Midbrain (tissue), 1 donor: ENCODE measurements at regions not wholly inside any gene's neighbourhood (a gene's known extent, or its start where the extent isn't known, plus 50 kb on each side); places are given as distances from the start of the nearest gene placed in this dataset.
"Not testable (repeated sequence)": the region's sequence is repeated elsewhere in the genome, so short reads cannot be mapped to it uniquely, and the experiment has no call there.

Experiments used
- DNase-seq: peaks from one replicate; lab custom pipeline; 2025; lab: John Stamatoyannopoulos, UW

- DNase-seq = peak; percentile 72
These were observed 90.6 kb upstream of the CIBAR2 start for GRCh38 chr16:85202631-85203461.

GRCh38 chr16:85203462-85203813 lies 91.2 kb upstream of the CIBAR2 start:
- no peak for DNase-seq

- no peak for DNase-seq
These were observed 92.2 kb upstream of the CIBAR2 start for GRCh38 chr16:85204242-85205010.

GRCh38 chr16:85205257-85205656 lies 93.0 kb upstream of the CIBAR2 start:
- DNase-seq = not testable (repeated sequence)

- DNase-seq = no peak
These were observed 93.6 kb upstream of the CIBAR2 start for GRCh38 chr16:85205747-85206471.

- DNase-seq = peak; percentile 73
These were observed 94.4 kb upstream of the CIBAR2 start for GRCh38 chr16:85206472-85207356.

GRCh38 chr16:85207357-85207921 lies 95.2 kb upstream of the CIBAR2 start:
- no peak for DNase-seq

GRCh38 chr16:85208181-85208580 lies 95.9 kb upstream of the CIBAR2 start:
- DNase-seq = no peak

- no peak for DNase-seq
These were observed 96.6 kb upstream of the CIBAR2 start for GRCh38 chr16:85208643-85209520.

GRCh38 chr16:85209526-85210121 lies 97.4 kb upstream of the CIBAR2 start:
- DNase-seq = no peak

- DNase-seq = no peak
These were observed 98.3 kb upstream of the CIBAR2 start for GRCh38 chr16:85210423-85211169.

GRCh38 chr16:85211271-85211801 lies 99.1 kb upstream of the CIBAR2 start:
- DNase-seq = no peak

- DNase-seq = no peak
These were observed 101.8 kb upstream of the CIBAR2 start for GRCh38 chr16:85213926-85214675.

GRCh38 chr16:85215478-85216118 lies 103.3 kb upstream of the CIBAR2 start:
- DNase-seq = no peak

- DNase-seq = no peak
These were observed 104.5 kb upstream of the CIBAR2 start for GRCh38 chr16:85216522-85217375.

GRCh38 chr16:85220125-85220839 lies 108.0 kb upstream of the CIBAR2 start:
- DNase-seq = peak; percentile 77
